GM18507 (cell line): ENCODE measurements at regions not wholly inside any gene's neighbourhood (a gene's known extent, or its start where the extent isn't known, plus 50 kb on each side); places are given as distances from the start of the nearest gene placed in this dataset.
"Not testable (repeated sequence)": the region's sequence is repeated elsewhere in the genome, so short reads cannot be mapped to it uniquely, and the experiment has no call there.

ENCODE experiments used
- DNase-seq: peaks from one replicate; pipeline ENCODE4 v3.0.0; 2011; ENCODE audit warnings: low read depth; ENCODE audit not compliant: insufficient read length; ENCODE audit errors: extremely low spot score
- FAIRE-seq: peaks from 2 replicates; lab custom pipeline; 2011; peaks lifted over from hg19 to GRCh38; lab: Jason Lieb, UNC

- not testable (repeated sequence) for DNase-seq, FAIRE-seq
Observed at GRCh38 chr5:177941386-177941785, 54.7 kb downstream of the PROP1 start.

GRCh38 chr5:177939246-177940171, 56.5 kb downstream of the PROP1 start:
- not testable (repeated sequence) for FAIRE-seq, DNase-seq

GRCh38 chr5:177938767-177939166, 57.3 kb downstream of the PROP1 start:
- not testable (repeated sequence) for DNase-seq, FAIRE-seq

- FAIRE-seq: peak; percentile 66
- not testable (repeated sequence) for DNase-seq
Observed at GRCh38 chr5:177934233-177934632, 61.8 kb downstream of the PROP1 start.

- not testable (repeated sequence) for FAIRE-seq
Observed at GRCh38 chr5:177930269-177931022, 65.6 kb downstream of the PROP1 start.

GRCh38 chr5:177929618-177930017, 66.4 kb downstream of the PROP1 start:
- FAIRE-seq, DNase-seq: not testable (repeated sequence)

More at GRCh38 chr5:177930269-177931022, 65.6 kb downstream of the PROP1 start:
- not testable (repeated sequence) for DNase-seq

GRCh38 chr5:177927500-177927899, 68.5 kb downstream of the PROP1 start:
- FAIRE-seq, DNase-seq: not testable (repeated sequence)

- FAIRE-seq, DNase-seq: not testable (repeated sequence)
Observed at GRCh38 chr5:177924577-177924976, 71.5 kb downstream of the PROP1 start.

GRCh38 chr5:177923837-177924236, 72.2 kb downstream of the PROP1 start:
- DNase-seq, FAIRE-seq: not testable (repeated sequence)

GRCh38 chr5:177923189-177923588, 72.9 kb downstream of the PROP1 start:
- peak; percentile 61 for FAIRE-seq
- not testable (repeated sequence) for DNase-seq

GRCh38 chr5:177909261-177909660, 86.8 kb downstream of the PROP1 start:
- FAIRE-seq: peak; percentile 74
- not testable (repeated sequence) for DNase-seq

GRCh38 chr5:177902806-177903205, 93.2 kb downstream of the PROP1 start:
- not testable (repeated sequence) for DNase-seq, FAIRE-seq

- FAIRE-seq: not testable (repeated sequence)
Observed at GRCh38 chr5:177900066-177900465, 96.0 kb downstream of the PROP1 start.

GRCh38 chr5:177894681-177895453, 101.2 kb downstream of the PROP1 start:
- not testable (repeated sequence) for FAIRE-seq, DNase-seq

More at GRCh38 chr5:177900066-177900465, 96.0 kb downstream of the PROP1 start:
- not testable (repeated sequence) for DNase-seq

GRCh38 chr5:177892357-177892665, 103.7 kb downstream of the PROP1 start:
- DNase-seq: not testable (repeated sequence)

GRCh38 chr5:177891547-177892356, 104.3 kb downstream of the PROP1 start:
- peak; percentile 96 for FAIRE-seq
- not testable (repeated sequence) for DNase-seq

More at GRCh38 chr5:177892357-177892665, 103.7 kb downstream of the PROP1 start:
- FAIRE-seq: not testable (repeated sequence)

- DNase-seq, FAIRE-seq: not testable (repeated sequence)
Observed at GRCh38 chr5:177883295-177883694, 100.6 kb upstream of the FAM153A start.

- not testable (repeated sequence) for DNase-seq, FAIRE-seq
Observed at GRCh38 chr5:177875900-177876238, 93.2 kb upstream of the FAM153A start.
